Activated B cell treated with CpG ODN at 0.5 μM for 24 hours (primary cell): ENCODE measurements at regions not wholly inside any gene's neighbourhood (a gene's known extent, or its start where the extent isn't known, plus 50 kb on each side); places are given as distances from the start of the nearest gene placed in this dataset.

Experiments used
- ATAC-seq: fragments of 200-7000 bp; cut with Tn5 transposase; one replicate; pipeline ENCODE4 v1.10.0; 2021; ENCODE audit warnings: low read depth, mild to moderate bottlenecking, moderate library complexity
- CTCF ChIA-PET: fragments of 350-600 bp; sonication (Branson Sonifier 250); formaldehyde crosslinking; loops from one replicate; lab custom pipeline; 2021; ENCODE audit warnings: antibody characterized with exemption; lab: Charles Lee
- POLR2A ChIA-PET: fragments of 350-600 bp; sonication (Branson Sonifier 250); formaldehyde crosslinking; loops from one replicate; lab custom pipeline; 2021; ENCODE audit warnings: antibody characterized with exemption; lab: Charles Lee
- DNase-seq: peaks from one replicate; pipeline ENCODE4 v3.0.0; 2022
- H3K27ac Mint-ChIP-seq: one replicate; pipeline ENCODE4 v1.8.0; 2020; ENCODE audit warnings: mixed read lengths
- H3K27me3 Mint-ChIP-seq: one replicate; pipeline ENCODE4 v1.8.0; 2021; ENCODE audit warnings: mixed read lengths
- H3K36me3 Mint-ChIP-seq: one replicate; pipeline ENCODE4 v1.8.0; 2021; ENCODE audit warnings: low read depth, mixed read lengths
- H3K4me1 Mint-ChIP-seq: one replicate; pipeline ENCODE4 v1.8.0; 2021; ENCODE audit warnings: mixed read lengths
- H3K4me3 Mint-ChIP-seq: one replicate; pipeline ENCODE4 v1.8.0; 2020; ENCODE audit warnings: mild to moderate bottlenecking, mixed read lengths
- H3K9me3 Mint-ChIP-seq: one replicate; pipeline ENCODE4 v1.8.0; 2020; ENCODE audit warnings: mixed read lengths
- intact Hi-C: fragments of 100-400 bp; cut with micrococcal nuclease; formaldehyde crosslinking; loops from one replicate; pipeline ENCODE4 v1.15.1; 2024
- TF ChIP-seq, protein P1 (sequence below): fragments of 200-600 bp; IDR thresholded peaks from one replicate; pipeline ENCODE4 v1.8.0; 2022; ENCODE audit warnings: antibody characterized with exemption, mild to moderate bottlenecking

DNA sequence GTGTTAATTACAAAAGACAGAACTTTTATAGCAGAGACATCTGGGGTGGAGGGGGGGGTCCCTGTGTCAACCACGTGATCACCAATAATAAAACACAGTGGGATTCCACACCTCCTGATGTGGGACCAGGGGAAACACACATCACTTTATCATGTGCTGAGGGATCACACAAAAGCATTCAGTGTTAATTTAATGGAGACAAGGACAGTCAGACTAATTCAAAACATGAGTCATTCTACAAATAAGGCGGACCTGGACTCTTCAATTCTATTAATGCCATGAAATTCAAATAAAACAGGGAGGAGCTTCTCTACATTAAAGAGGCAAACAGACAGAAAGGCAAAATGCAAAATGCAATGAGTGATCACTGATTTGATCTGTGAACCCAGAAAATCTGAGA lies 67.3 kb upstream of the PFKP start:
- no peak for ATAC-seq
- Mint-ChIP-seq H3K27ac (no peak overlapping the region), H3K4me3 (no peak overlapping the region), H3K27me3 (peaks cover 4% of the 10 kb centered on the region), H3K36me3 (no peaks in the 10 kb centered on the region), H3K4me1 (no peaks in the 10 kb centered on the region), H3K9me3 (no peaks in the 10 kb centered on the region)
- POLR2A ChIA-PET: no interaction called here
- TF ChIP-seq, protein P1, sequence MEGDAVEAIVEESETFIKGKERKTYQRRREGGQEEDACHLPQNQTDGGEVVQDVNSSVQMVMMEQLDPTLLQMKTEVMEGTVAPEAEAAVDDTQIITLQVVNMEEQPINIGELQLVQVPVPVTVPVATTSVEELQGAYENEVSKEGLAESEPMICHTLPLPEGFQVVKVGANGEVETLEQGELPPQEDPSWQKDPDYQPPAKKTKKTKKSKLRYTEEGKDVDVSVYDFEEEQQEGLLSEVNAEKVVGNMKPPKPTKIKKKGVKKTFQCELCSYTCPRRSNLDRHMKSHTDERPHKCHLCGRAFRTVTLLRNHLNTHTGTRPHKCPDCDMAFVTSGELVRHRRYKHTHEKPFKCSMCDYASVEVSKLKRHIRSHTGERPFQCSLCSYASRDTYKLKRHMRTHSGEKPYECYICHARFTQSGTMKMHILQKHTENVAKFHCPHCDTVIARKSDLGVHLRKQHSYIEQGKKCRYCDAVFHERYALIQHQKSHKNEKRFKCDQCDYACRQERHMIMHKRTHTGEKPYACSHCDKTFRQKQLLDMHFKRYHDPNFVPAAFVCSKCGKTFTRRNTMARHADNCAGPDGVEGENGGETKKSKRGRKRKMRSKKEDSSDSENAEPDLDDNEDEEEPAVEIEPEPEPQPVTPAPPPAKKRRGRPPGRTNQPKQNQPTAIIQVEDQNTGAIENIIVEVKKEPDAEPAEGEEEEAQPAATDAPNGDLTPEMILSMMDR: no peak
- CTCF ChIA-PET: no interaction called here
- no peak for DNase-seq
- intact Hi-C loops: no loop called here

DNA sequence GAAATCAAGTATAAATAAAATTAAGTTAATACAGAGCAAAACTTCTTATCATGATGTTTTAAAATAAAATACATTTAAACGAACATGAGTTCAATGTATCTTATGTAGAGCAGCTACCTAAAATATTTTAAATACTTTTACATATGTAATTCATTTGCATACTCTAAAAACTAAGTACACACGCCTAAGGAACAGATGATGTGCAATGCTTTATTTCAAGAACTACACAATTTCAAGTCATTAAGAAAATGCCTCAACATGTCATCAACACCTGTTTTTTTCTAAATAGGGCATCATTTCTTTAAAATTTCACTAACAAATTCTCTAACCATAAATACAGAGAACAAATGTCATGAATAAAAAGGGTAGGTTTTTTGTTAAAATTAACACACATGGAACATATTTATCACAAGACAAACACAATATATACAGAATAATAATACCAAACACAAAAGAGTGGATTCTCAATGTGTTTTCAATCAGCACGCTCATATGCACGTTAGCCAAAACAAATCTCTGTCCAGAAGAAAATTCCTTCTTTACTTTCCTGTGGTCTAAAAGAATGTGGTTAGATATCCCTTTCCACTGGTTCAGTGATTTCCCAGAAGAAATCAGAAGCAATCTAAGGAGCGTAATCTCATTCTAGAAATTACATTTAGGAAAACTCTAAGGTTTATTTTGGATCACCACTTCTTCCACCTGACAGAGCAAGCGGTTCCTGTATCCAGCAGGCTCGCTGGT lies 73.0 kb upstream of the PFKP start:
- Mint-ChIP-seq H3K27ac (no peak overlapping the region), H3K36me3 (no peaks in the 10 kb centered on the region), H3K4me1 (no peaks in the 10 kb centered on the region)

DNA sequence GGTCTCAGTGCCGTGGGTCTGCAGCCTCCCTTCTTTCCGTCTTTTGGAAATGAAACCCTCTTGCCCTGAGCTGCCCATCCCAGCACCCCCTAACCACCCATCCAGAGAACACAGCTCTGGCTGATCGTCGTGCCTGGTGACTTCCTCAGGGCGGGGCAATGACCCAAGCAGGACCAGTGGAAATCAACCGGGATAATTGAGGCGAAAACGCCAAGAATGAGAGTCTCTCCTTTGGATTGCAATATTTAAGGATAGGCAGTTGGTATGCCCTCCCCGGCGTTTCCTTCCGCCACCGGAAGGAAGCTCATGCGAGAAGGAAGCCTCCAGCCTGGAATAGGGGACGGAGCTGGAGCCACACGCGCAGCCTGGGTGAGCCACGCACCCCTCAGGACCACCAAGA lies 73.7 kb upstream of the PFKP start:
- ChIA-PET POLR2A (no interaction called here), CTCF (no interaction called here)
- DNase-seq (no peak), ATAC-seq (no peak)
- intact Hi-C loops: no loop called here
- Mint-ChIP-seq H3K9me3 (peaks cover 8% of the 10 kb centered on the region), H3K27me3 (peaks cover 7% of the 10 kb centered on the region), H3K27ac (no peak overlapping the region), H3K4me3 (no peak overlapping the region), H3K4me1 (no peaks in the 10 kb centered on the region), H3K36me3 (no peaks in the 10 kb centered on the region)
- TF ChIP-seq, protein P1: no peak

More for the DNA sequence above, 73.0 kb upstream of the PFKP start:
- ATAC-seq (no peak), DNase-seq (no peak)
- TF ChIP-seq, protein P1: no peak
- Mint-ChIP-seq H3K4me3 (no peak overlapping the region), H3K27me3 (peaks cover 6% of the 10 kb centered on the region), H3K9me3 (peaks cover under 1% of the 10 kb centered on the region)
- ChIA-PET POLR2A (no interaction called here), CTCF (no interaction called here)
- intact Hi-C loops: no loop called here

DNA sequence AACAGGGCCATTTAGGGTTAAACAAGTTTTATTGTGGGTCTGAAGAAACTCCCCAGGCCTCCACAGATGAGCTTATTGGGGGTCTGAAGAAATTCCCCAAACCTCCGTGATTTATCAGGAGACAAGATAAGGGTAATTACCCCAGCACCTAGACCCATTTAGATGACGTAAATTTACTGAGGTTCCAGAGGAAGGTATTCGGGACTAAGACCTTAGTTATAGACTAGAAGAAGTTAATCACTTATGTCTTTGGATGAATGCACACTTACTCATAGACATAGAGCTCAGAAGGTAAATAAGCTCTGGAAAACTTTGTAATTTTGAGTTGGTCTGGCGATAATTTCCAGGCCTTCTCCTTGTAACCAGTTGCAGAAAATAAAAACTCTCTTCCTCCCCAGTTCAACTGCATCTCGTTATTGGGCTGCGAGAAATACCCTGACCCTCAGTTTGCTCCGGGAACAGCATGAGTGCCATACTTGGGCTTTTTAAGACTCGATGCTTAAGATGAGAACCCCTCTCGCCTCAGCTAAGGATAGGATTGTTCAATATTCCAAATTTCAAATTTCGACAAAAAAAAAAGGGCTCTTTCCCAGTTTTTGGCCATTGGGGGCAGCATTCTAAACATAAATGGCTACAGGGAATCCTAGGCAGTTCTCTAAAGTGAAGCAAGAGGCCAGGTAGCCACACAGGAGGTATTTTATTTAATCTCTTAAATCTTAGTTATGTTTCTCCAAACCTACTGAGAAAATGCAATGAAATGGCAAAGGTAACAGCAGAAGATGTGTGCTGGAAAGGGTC lies 74.7 kb upstream of the PFKP start:
- Mint-ChIP-seq H3K4me3 (no peak overlapping the region), H3K27ac (no peak overlapping the region), H3K4me1 (peaks cover 2% of the 10 kb centered on the region), H3K36me3 (no peaks in the 10 kb centered on the region), H3K27me3 (peaks cover 6% of the 10 kb centered on the region), H3K9me3 (peaks cover 10% of the 10 kb centered on the region)
- DNase-seq: no peak
- no peak for ATAC-seq
- intact Hi-C loops: no loop called here
- ChIA-PET POLR2A (no interaction called here), CTCF (no interaction called here)
- TF ChIP-seq, protein P1: no peak

DNA sequence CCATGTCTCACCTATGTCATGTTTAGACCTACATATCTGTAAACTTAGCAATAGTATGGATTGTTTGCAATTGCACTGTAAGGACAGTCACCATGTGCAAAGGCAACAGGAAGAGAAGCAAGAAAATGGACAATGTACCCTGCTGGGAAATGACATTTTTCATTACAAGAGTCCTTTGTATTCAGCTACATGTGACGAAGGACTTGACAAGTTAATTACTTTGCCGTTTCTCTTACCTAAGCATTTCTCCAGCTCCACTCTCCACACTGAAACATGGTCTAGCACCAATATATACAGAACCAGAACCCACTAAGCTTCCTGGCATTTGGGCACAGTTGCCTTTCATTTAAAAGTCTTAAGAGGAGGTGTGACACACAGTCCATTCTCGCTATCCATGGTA lies 76.6 kb upstream of the PFKP start:
- ChIA-PET POLR2A (no interaction called here), CTCF (interaction anchor here (0.6 kb wide), 1 partner anchor 1563 kb away, joined by 3 read pairs; no protein-coding TSS in a partner anchor)
- Mint-ChIP-seq H3K27me3 (peaks cover 8% of the 10 kb centered on the region), H3K27ac (no peak overlapping the region), H3K4me1 (peaks cover 19% of the 10 kb centered on the region), H3K9me3 (peaks cover 10% of the 10 kb centered on the region), H3K4me3 (no peak overlapping the region), H3K36me3 (no peaks in the 10 kb centered on the region)
- TF ChIP-seq, protein P1: no peak
- no peak for DNase-seq
- intact Hi-C loops: no loop called here
- no peak for ATAC-seq
